ENCODE measurements at regions not wholly inside any gene's neighbourhood (a gene's known extent, or its start where the extent isn't known, plus 50 kb on each side); places are given as distances from the start of the nearest gene placed in this dataset.
"Not testable (repeated sequence)": the region's sequence is repeated elsewhere in the genome, so short reads cannot be mapped to it uniquely, and the experiment has no call there.

- H3K4me2 ChIP-seq (ENCODE audit: insufficient read depth, low read length), result peak overlapping the region; percentile 52
- H3K9ac ChIP-seq (ENCODE audit: insufficient read depth in 1 of 2, low read depth in 2 of 2, low read length in 2 of 2), result peak overlapping the region; percentile 73 to 86
- intact Hi-C loops (cut with micrococcal nuclease); FAIRE-seq; H3K4me1 ChIP-seq (replicated peaks in 1 of 2; ENCODE audit: control insufficient read depth in 2 of 2, insufficient read depth in 2 of 2, low read length in 2 of 2); H3K36me3 ChIP-seq (ENCODE audit: control insufficient read depth, insufficient read depth, low read length); H3K27me3 ChIP-seq (ENCODE audit: control insufficient read depth in 2 of 2, insufficient read depth in 2 of 2, low read length in 2 of 2); CTCF ChIA-PET (ENCODE audit: low intra/inter-chr PET ratio); H3K9me1 ChIP-seq (ENCODE audit: control insufficient read depth, insufficient read depth, low read length); H4K20me1 ChIP-seq (replicated peaks; ENCODE audit: control insufficient read depth, insufficient read depth, low read length); H3K9me3 ChIP-seq (replicated peaks; ENCODE audit: control insufficient read depth, insufficient read depth, low read depth, low read length); H3K79me2 ChIP-seq (ENCODE audit: control insufficient read depth, insufficient read depth, low read length): not testable (repeated sequence)
- H3K4me3 ChIP-seq, result peak overlapping the region; percentile 36
- in situ Hi-C loops (cut with MboI), result loop anchor here (5.0 kb wide), 1 partner anchor 1840 kb away; no protein-coding TSS in a partner anchor
- 1% methylated on average over 13 of the region's 39 CpGs for WGBS (ENCODE audit: insufficient coverage, low coverage, missing lambda C conversion rate)
- BruUV-seq (replicated peaks), result TSS peak; percentile 100
- peak overlapping the region; percentile 66 for H2AFZ ChIP-seq (ENCODE audit: low read depth, low read length)
- POLR2A ChIA-PET, result interaction anchor here (1.0 to 1.1 kb wide), 2 partner anchors 10 to 23 kb away, joined by 3 to 18 read pairs; no protein-coding TSS in a partner anchor
- DNase-seq (ENCODE audit: extremely low read depth in 1 of 4, low spot score in 3 of 4), result peak in 2 of 4 experiments; percentile 48 to 93
- peak; percentile 93 for ATAC-seq
- peak overlapping the region; percentile 81 for H3K27ac ChIP-seq (ENCODE audit: extremely low read depth, low read depth, low read length)
- TF ChIP-seq ZNF57 (CRISPR knock-in tag; IDR thresholded peaks at IDR 0.05) (peak; percentile 88), THAP12 (CRISPR knock-in tag; IDR thresholded peaks at IDR 0.05) (peak; percentile 97), ZNF589 (CRISPR knock-in tag; IDR thresholded peaks at IDR 0.05; ENCODE audit: low read depth) (0 out of 2 replicates have a peak, but pooled peaks have one; percentile 26), ZFP91 (CRISPR knock-in tag; IDR thresholded peaks at IDR 0.05) (peak; percentile 83), ZFPM2 (CRISPR knock-in tag; IDR thresholded peaks at IDR 0.05) (peak; percentile 89; the same call in 1 of the 2 replicates), HOXB6 (CRISPR knock-in tag; IDR thresholded peaks at IDR 0.05; ENCODE audit: borderline replicate concordance) (peak; percentile 90), CGGBP1 (CRISPR knock-in tag; IDR thresholded peaks at IDR 0.05) (peak; percentile 99), THRAP3 (IDR thresholded peaks at IDR 0.05; ENCODE audit: borderline replicate concordance) (peak; percentile 95), CREM (IDR thresholded peaks at IDR 0.05; ENCODE audit: low read depth) (peak; percentile 71), BCL6 (CRISPR knock-in tag; IDR thresholded peaks at IDR 0.05) (peak; percentile 77; the same call in 1 of the 2 replicates)
These were observed 158.3 kb upstream of the NOTCH2NLA start for GRCh38 chr1:146386851-146387749.

Measured in K562 (cell line).